Heart left ventricle (tissue), 13 donors: ENCODE measurements at regions not wholly inside any gene's neighbourhood (a gene's known extent, or its start where the extent isn't known, plus 50 kb on each side); places are given as distances from the start of the nearest gene placed in this dataset.

ENCODE experiments used
- CTCF ChIP-seq, 12 donors: fragments of 200-600 bp; sonication (generic) in 4 of 12; IDR thresholded peaks; one replicate each; pipeline versions ENCODE4 v1.5.0 to v1.8.0; 2018 to 2022; ENCODE audit warnings: antibody characterized with exemption in 12 of 12, mild to moderate bottlenecking in 5 of 12
- POLR2A ChIP-seq, 2 donors: fragments of 450-650 bp; IDR thresholded peaks; one replicate each; pipeline ENCODE4 v1.6.1; 2017; ENCODE audit warnings: antibody characterized with exemption in 2 of 2, mild to moderate bottlenecking in 2 of 2, moderate library complexity in 2 of 2
- donor health status: ischemic (EF 13 %, LVEDD 7.1; RV severe dilation, severe dysfunction).
- donor health status: DM: no; HTN: yes; CAD: no.
- donor health status: DM: no; HTN: no; CAD: no.
- donor health status: ischemic (EF 25% LVEDD 6.9; RV normal size, moderate dysfunction).
- donor health status: ischemic (EF 25% LVEDD 5.7; RV mildly dilated, moderate dysfunction).
- donor health status: ischemic (EF 35%, LVEDD 5.7; RV mildly dilated, moderate dysfunction).
- donor health status: nonischemic (EF 11% LVEDD 7.7; RV severe dilation, severe dysfunction).
- donor health status: DM: yes; HTN: yes; CAD: no.
- donor health status: PGD.
- donor health status: ischemic (EF 29% LVEDD 5.4; RV normal size, mild dysfunction).
- donor health status: nonischemic (EF 23%, LVEDD 6.1; RV moderate dilation, normal function).

- TF ChIP-seq CTCF (IDR thresholded peaks at IDR 0.05) (no peak), POLR2A (IDR thresholded peaks at IDR 0.05) (no peak)
These were observed 76.0 kb upstream of the PIP5K1B start for GRCh38 chr9:68629042-68629441.
